Hindlimb muscle (tissue), 1 donor: ENCODE measurements at regions not wholly inside any gene's neighbourhood (a gene's known extent, or its start where the extent isn't known, plus 50 kb on each side); places are given as distances from the start of the nearest gene placed in this dataset.
"Not testable (repeated sequence)": the region's sequence is repeated elsewhere in the genome, so short reads cannot be mapped to it uniquely, and the experiment has no call there.

ENCODE experiments used
- DNase-seq: peaks from one replicate; pipeline ENCODE4 v3.0.0-alpha.2; 2013

GRCh38 chr5:30345539-30346345 lies 847.7 kb upstream of the CDH6 start:
- DNase-seq, result not testable (repeated sequence)

- DNase-seq, result no peak
Observed at GRCh38 chr5:30343707-30344106, 849.8 kb upstream of the CDH6 start.

GRCh38 chr5:30341466-30341865 lies 852.0 kb upstream of the CDH6 start:
- DNase-seq, result no peak

- no peak for DNase-seq
Observed at GRCh38 chr5:30337084-30337573, 856.4 kb upstream of the CDH6 start.

- no peak for DNase-seq
Observed at GRCh38 chr5:30331534-30331933, 862.0 kb upstream of the CDH6 start.

GRCh38 chr5:30325795-30326194 lies 867.7 kb upstream of the CDH6 start:
- no peak for DNase-seq

GRCh38 chr5:30324083-30324482 lies 869.4 kb upstream of the CDH6 start:
- DNase-seq, result no peak

GRCh38 chr5:30287890-30288289 lies 905.6 kb upstream of the CDH6 start:
- no peak for DNase-seq

GRCh38 chr5:30279237-30279636 lies 914.2 kb upstream of the CDH6 start:
- DNase-seq, result no peak

- no peak for DNase-seq
Observed at GRCh38 chr5:30267026-30267425, 926.5 kb upstream of the CDH6 start.

GRCh38 chr5:30239331-30240022 lies 954.0 kb upstream of the CDH6 start:
- no peak for DNase-seq

- no peak for DNase-seq
Observed at GRCh38 chr5:30237189-30237588, 956.3 kb upstream of the CDH6 start.

- DNase-seq, result no peak
Observed at GRCh38 chr5:30209755-30210154, 983.7 kb upstream of the CDH6 start.

- DNase-seq, result no peak
Observed at GRCh38 chr5:30197662-30198061, 995.8 kb upstream of the CDH6 start.

- DNase-seq, result no peak
Observed at GRCh38 chr5:30195036-30195435, 998.5 kb upstream of the CDH6 start.

- DNase-seq, result no peak
Observed at GRCh38 chr5:30194595-30194994, 998.9 kb upstream of the CDH6 start.

GRCh38 chr5:30183795-30184194 lies 1009.7 kb upstream of the CDH6 start:
- no peak for DNase-seq

- DNase-seq, result no peak
Observed at GRCh38 chr5:30156156-30156555, 1037.3 kb upstream of the CDH6 start.

GRCh38 chr5:30152431-30152830 lies 1041.1 kb upstream of the CDH6 start:
- DNase-seq, result no peak

- no peak for DNase-seq
Observed at GRCh38 chr5:30150231-30150630, 1043.3 kb upstream of the CDH6 start.

GRCh38 chr5:30149526-30149925 lies 1044.0 kb upstream of the CDH6 start:
- DNase-seq, result no peak

GRCh38 chr5:30147976-30148375 lies 1045.5 kb upstream of the CDH6 start:
- DNase-seq, result no peak

GRCh38 chr5:30144059-30144458 lies 1049.4 kb upstream of the CDH6 start:
- DNase-seq, result not testable (repeated sequence)

- no peak for DNase-seq
Observed at GRCh38 chr5:30142432-30142831, 1051.1 kb upstream of the CDH6 start.
